KBM-7 (cell line): ENCODE measurements at regions not wholly inside any gene's neighbourhood (a gene's known extent, or its start where the extent isn't known, plus 50 kb on each side); places are given as distances from the start of the nearest gene placed in this dataset.

Experiments
- DNase-seq: peaks from one replicate; pipeline ENCODE4 v3.0.0-alpha.2; 2015
- in situ Hi-C: fragments of 300-500 bp; cut with MboI; formaldehyde crosslinking; loops from 2 replicates; pipeline ENCODE4 v1.14.3; 2020; ENCODE audit warnings: low sequenced_read_pairs, low pct_unique_long_range_greater_than_20kb, mixed read lengths

GRCh38 chrX:10045327-10046000 is 78.3 kb downstream of the CLDN34 start:
- no peak for DNase-seq
- in situ Hi-C loops = no loop called here

- no peak for DNase-seq
- in situ Hi-C loops = no loop called here
Observed at GRCh38 chrX:10047133-10047532, 80.0 kb downstream of the CLDN34 start.

- in situ Hi-C loops = no loop called here
Observed at GRCh38 chrX:10047631-10048030, 80.5 kb downstream of the CLDN34 start.

GRCh38 chrX:10048076-10048475 is 80.9 kb downstream of the CLDN34 start:
- no peak for DNase-seq
- in situ Hi-C loops = no loop called here

More at GRCh38 chrX:10047631-10048030, 80.5 kb downstream of the CLDN34 start:
- no peak for DNase-seq

- no peak for DNase-seq
- in situ Hi-C loops = no loop called here
Observed at GRCh38 chrX:10048707-10049106, 81.5 kb downstream of the CLDN34 start.

GRCh38 chrX:10049236-10049635 is 82.1 kb downstream of the CLDN34 start:
- in situ Hi-C loops = no loop called here
- no peak for DNase-seq

- in situ Hi-C loops = no loop called here
- no peak for DNase-seq
Observed at GRCh38 chrX:10050481-10050880, 83.3 kb downstream of the CLDN34 start.

GRCh38 chrX:10051866-10052480 is 84.8 kb downstream of the CLDN34 start:
- DNase-seq = peak; percentile 35
- in situ Hi-C loops = no loop called here

GRCh38 chrX:10052906-10053625 is 85.9 kb downstream of the CLDN34 start:
- peak; percentile 27 for DNase-seq

GRCh38 chrX:10054396-10054795 is 87.2 kb downstream of the CLDN34 start:
- in situ Hi-C loops = no loop called here
- DNase-seq = no peak

More at GRCh38 chrX:10052906-10053625, 85.9 kb downstream of the CLDN34 start:
- in situ Hi-C loops = no loop called here

GRCh38 chrX:10055430-10055829 is 88.3 kb downstream of the CLDN34 start:
- no peak for DNase-seq
- in situ Hi-C loops = no loop called here

GRCh38 chrX:10062352-10062751 is 94.4 kb upstream of the CLCN4 start:
- in situ Hi-C loops = no loop called here
- DNase-seq = no peak

GRCh38 chrX:10062980-10063379 is 93.8 kb upstream of the CLCN4 start:
- DNase-seq = no peak
- in situ Hi-C loops = no loop called here

GRCh38 chrX:10064736-10065135 is 92.0 kb upstream of the CLCN4 start:
- no peak for DNase-seq
- in situ Hi-C loops = no loop called here

- no peak for DNase-seq
- in situ Hi-C loops = no loop called here
Observed at GRCh38 chrX:10070714-10071436, 85.9 kb upstream of the CLCN4 start.

- in situ Hi-C loops = no loop called here
- DNase-seq = no peak
Observed at GRCh38 chrX:10071451-10072144, 85.2 kb upstream of the CLCN4 start.

- in situ Hi-C loops = no loop called here
- no peak for DNase-seq
Observed at GRCh38 chrX:10072786-10073568, 83.8 kb upstream of the CLCN4 start.

- in situ Hi-C loops = no loop called here
- no peak for DNase-seq
Observed at GRCh38 chrX:10073671-10074070, 83.1 kb upstream of the CLCN4 start.
